Psoas muscle (tissue), 7 donors: ENCODE measurements at regions not wholly inside any gene's neighbourhood (a gene's known extent, or its start where the extent isn't known, plus 50 kb on each side); places are given as distances from the start of the nearest gene placed in this dataset.
"Not testable (repeated sequence)": the region's sequence is repeated elsewhere in the genome, so short reads cannot be mapped to it uniquely, and the experiment has no call there.

Experiments
- ATAC-seq, 4 donors: fragments of 200-7000 bp; cut with Tn5 transposase; one replicate each; pipeline ENCODE4 v1.9.1; 2020; ENCODE audit warnings: moderate library complexity in 3 of 4, mild to moderate bottlenecking in 2 of 4
- DNase-seq, 2 donors: peaks; one replicate each; pipeline ENCODE4 v3.0.0-alpha.2; 2020
- H3K27ac ChIP-seq: fragments of 200-600 bp; one replicate; pipeline ENCODE4 v1.8.0; 2022
- H3K27me3 ChIP-seq, 3 donors: fragments of 200-600 bp in 1 of 3; one replicate each; pipeline versions ENCODE4 v1.6.1 to v1.8.0; 2013 to 2022; ENCODE audit warnings: low read length in 2 of 3, mild to moderate bottlenecking in 2 of 3, moderate library complexity in 1 of 3; ENCODE audit not compliant: insufficient read depth in 3 of 3
- H3K36me3 ChIP-seq, 2 donors: fragments of 200-600 bp in 1 of 2; one replicate each; pipeline versions ENCODE4 v1.6.1 to v1.8.0; 2013 to 2022; ENCODE audit warnings: low read depth in 1 of 2, mild to moderate bottlenecking in 1 of 2, moderate library complexity in 1 of 2; ENCODE audit not compliant: insufficient read depth in 1 of 2
- H3K4me1 ChIP-seq: fragments of 200-600 bp; one replicate; pipeline ENCODE4 v1.8.0; 2022
- H3K4me3 ChIP-seq: fragments of 200-600 bp; one replicate; pipeline ENCODE4 v1.8.0; 2022; ENCODE audit warnings: mild to moderate bottlenecking
- H3K9me3 ChIP-seq: fragments of 200-600 bp; one replicate; pipeline ENCODE4 v1.8.0; 2022
- WGBS, 3 donors: extraction: QIAGEN DNeasy Blood & Tissue Kit; methylation state at CpG; one replicate each; pipeline versions ENCODE4 v1.1.6 to v1.1.7; 2013; 5-methylcytosine and 5-hydroxymethylcytosine counted together
- intact Hi-C, 2 donors: fragments of 100-400 bp; cut with DNase I; formaldehyde crosslinking; loops; one replicate each; pipeline versions ENCODE4 v1.11.0 to v1.14.2; 2022
- donor health status: healthy with polysubstance abuse.
- donor health status: DM: no; HTN: no; CAD: no; lungs with moderate emphysema.
- donor health status: Bipolar disorder and iron deficiency.
- donor health status: healthy.
- donor health status: DM: yes; HTN: yes; CAD: no.
- donor health status: DM: no; HTN: no; CAD: no.
- donor health status: DM: yes; HTN: yes; CAD: no.

GRCh38 chr1:144067042-144067441 lies 95.3 kb upstream of the FAM72C start:
- H3K36me3 ChIP-seq, H3K4me3 ChIP-seq, H3K27ac ChIP-seq, DNase-seq, H3K4me1 ChIP-seq, intact Hi-C loops, H3K9me3 ChIP-seq, H3K27me3 ChIP-seq: not testable (repeated sequence)
- WGBS, 3 donors, result no CpG with 5 or more reads among the region's 7 CpGs
- ATAC-seq, result peak; percentile 57 to 71 (median 64)

- H3K36me3 ChIP-seq, H3K4me3 ChIP-seq, H3K9me3 ChIP-seq, H3K27ac ChIP-seq, intact Hi-C loops, H3K4me1 ChIP-seq, DNase-seq, H3K27me3 ChIP-seq: not testable (repeated sequence)
- ATAC-seq, result peak; percentile 42 to 68 (median 48)
- WGBS, 3 donors, result 22 to 25% (median 23%) methylated on average over 4 of the region's 10 CpGs
Observed at GRCh38 chr1:144066071-144066813, 94.5 kb upstream of the FAM72C start.

- ATAC-seq, result peak; percentile 86 to 90 (median 88)
- intact Hi-C loops, H3K9me3 ChIP-seq, H3K4me1 ChIP-seq, H3K27me3 ChIP-seq, H3K36me3 ChIP-seq, H3K27ac ChIP-seq, H3K4me3 ChIP-seq, DNase-seq: not testable (repeated sequence)
- WGBS, 3 donors, result no CpG with 5 or more reads among the region's 5 CpGs
Observed at GRCh38 chr1:144065299-144066060, 93.7 kb upstream of the FAM72C start.

- intact Hi-C loops, ATAC-seq: not testable (repeated sequence)
Observed at GRCh38 chr1:144049365-144049764, 77.6 kb upstream of the FAM72C start.

GRCh38 chr1:144046645-144047044 lies 74.9 kb upstream of the FAM72C start:
- H3K4me3 ChIP-seq, H3K4me1 ChIP-seq, intact Hi-C loops, H3K36me3 ChIP-seq, ATAC-seq, DNase-seq, H3K27me3 ChIP-seq, H3K9me3 ChIP-seq, H3K27ac ChIP-seq: not testable (repeated sequence)
- no CpG with 5 or more reads among the region's 3 CpGs for WGBS, 3 donors

More at GRCh38 chr1:144049365-144049764, 77.6 kb upstream of the FAM72C start:
- not testable (repeated sequence) for DNase-seq, H3K27ac ChIP-seq, H3K4me1 ChIP-seq, H3K9me3 ChIP-seq, H3K4me3 ChIP-seq, H3K27me3 ChIP-seq, H3K36me3 ChIP-seq
- no CpG with 5 or more reads among the region's 5 CpGs for WGBS, 3 donors

GRCh38 chr1:144045751-144046546 lies 74.2 kb upstream of the FAM72C start:
- H3K36me3 ChIP-seq, H3K27ac ChIP-seq, DNase-seq, H3K27me3 ChIP-seq, intact Hi-C loops, H3K9me3 ChIP-seq, H3K4me1 ChIP-seq, H3K4me3 ChIP-seq: not testable (repeated sequence)
- WGBS, 3 donors, result 31 to 65% (median 58%) methylated on average over 3 to 7 of the region's 13 CpGs
- peak in 1 of 4 donors; percentile 31 for ATAC-seq

GRCh38 chr1:144042251-144042650 lies 70.5 kb upstream of the FAM72C start:
- H3K4me3 ChIP-seq, intact Hi-C loops, DNase-seq, H3K4me1 ChIP-seq, H3K27me3 ChIP-seq, H3K27ac ChIP-seq, ATAC-seq, H3K36me3 ChIP-seq, H3K9me3 ChIP-seq: not testable (repeated sequence)
- no CpG with 5 or more reads among the region's 1 CpG for WGBS, 3 donors

- WGBS, 3 donors, result no CpG with 5 or more reads among the region's 3 CpGs
- DNase-seq, H3K36me3 ChIP-seq, intact Hi-C loops, H3K27me3 ChIP-seq, H3K9me3 ChIP-seq, H3K27ac ChIP-seq, H3K4me3 ChIP-seq, ATAC-seq, H3K4me1 ChIP-seq: not testable (repeated sequence)
Observed at GRCh38 chr1:144040293-144040692, 68.5 kb upstream of the FAM72C start.

GRCh38 chr1:144034045-144034444 lies 62.3 kb upstream of the FAM72C start:
- H3K4me3 ChIP-seq, H3K9me3 ChIP-seq, H3K27ac ChIP-seq, H3K4me1 ChIP-seq, DNase-seq, H3K36me3 ChIP-seq, ATAC-seq, intact Hi-C loops, H3K27me3 ChIP-seq: not testable (repeated sequence)
- no CpG with 5 or more reads among the region's 3 CpGs for WGBS, 3 donors

- intact Hi-C loops, H3K4me3 ChIP-seq, ATAC-seq, DNase-seq, H3K4me1 ChIP-seq, H3K36me3 ChIP-seq, H3K27me3 ChIP-seq, H3K9me3 ChIP-seq, H3K27ac ChIP-seq: not testable (repeated sequence)
- WGBS, 3 donors, result 63 to 100% methylated on average over 1 to 2 of the region's 2 CpGs; no CpG with 5 or more reads in 1 of the 3 donors
Observed at GRCh38 chr1:144031550-144031949, 59.8 kb upstream of the FAM72C start.

- H3K36me3 ChIP-seq, H3K4me3 ChIP-seq, H3K27ac ChIP-seq, H3K4me1 ChIP-seq, ATAC-seq, intact Hi-C loops, H3K27me3 ChIP-seq, H3K9me3 ChIP-seq, DNase-seq: not testable (repeated sequence)
- no CpG with 5 or more reads among the region's 2 CpGs for WGBS, 3 donors
Observed at GRCh38 chr1:144026022-144026421, 54.2 kb upstream of the FAM72C start.
